ENCODE measurements at regions not wholly inside any gene's neighbourhood (a gene's known extent, or its start where the extent isn't known, plus 50 kb on each side); places are given as distances from the start of the nearest gene placed in this dataset.

DNA sequence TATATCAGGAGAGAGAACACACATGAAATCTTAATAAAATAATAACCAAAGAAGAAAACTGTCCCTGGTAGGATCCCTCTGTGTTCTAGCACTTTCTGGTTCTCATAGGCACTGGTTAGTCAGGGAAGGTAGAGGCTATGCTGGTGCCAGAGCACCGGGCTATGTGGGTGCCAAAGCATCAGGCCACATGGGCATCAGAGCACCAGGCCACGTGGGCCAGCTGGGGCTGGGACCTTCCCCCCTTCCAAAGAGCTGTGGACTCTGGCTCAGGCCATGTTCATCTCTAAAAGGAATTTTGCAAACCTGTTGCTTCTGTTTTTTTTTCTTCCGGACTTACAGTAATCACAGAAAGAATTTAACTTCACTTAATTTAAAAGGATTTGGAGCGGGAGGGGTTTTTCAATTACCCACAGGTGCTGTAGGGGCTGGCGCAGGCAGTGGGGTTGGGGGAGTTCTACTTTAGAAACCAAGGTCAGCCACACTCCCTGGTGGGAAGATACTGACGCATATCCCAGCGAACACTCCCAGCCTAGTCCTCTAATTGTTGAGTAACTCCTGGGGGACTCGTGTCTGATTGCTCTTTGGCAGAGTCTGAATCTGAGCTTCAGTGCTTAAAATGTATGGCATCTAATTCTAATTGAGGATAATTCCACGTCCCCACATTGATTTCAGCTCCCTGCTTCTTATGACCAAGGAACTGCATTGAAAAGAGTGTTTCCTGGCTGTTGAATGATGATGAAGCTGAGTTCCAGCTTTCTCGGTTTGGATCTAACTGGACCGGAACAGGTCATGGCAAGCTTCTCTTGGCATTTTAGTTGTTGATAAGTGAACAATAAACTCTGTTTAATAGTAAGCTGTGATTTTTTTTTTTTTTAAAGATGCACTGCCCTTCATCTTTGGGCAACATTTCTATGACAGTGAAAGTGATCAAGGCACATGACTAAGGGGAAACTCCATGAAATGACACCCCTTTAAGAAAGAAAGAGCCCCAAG, 110.7 kb upstream of the FZD8 start:
- TF ChIP-seq POLR2A (IDR thresholded peaks at IDR 0.05; ENCODE audit: low read depth, low read length): no peak
- no peak for TF ChIP-seq POLR2AphosphoS5 (IDR thresholded peaks at IDR 0.05; ENCODE audit: low read depth, low read length)
- no peak for TF ChIP-seq SPI1 (IDR thresholded peaks at IDR 0.05; ENCODE audit: low read depth, low read length)
- TF ChIP-seq TAF1 (IDR thresholded peaks at IDR 0.05; ENCODE audit: low read depth, low read length): no peak
- no peak for TF ChIP-seq PAX5 (IDR thresholded peaks at IDR 0.05; ENCODE audit: insufficient read depth, low read length, severe bottlenecking)
- no peak for TF ChIP-seq POU2F2 (IDR thresholded peaks at IDR 0.05; ENCODE audit: low read depth, low read length)

All from GM12891 (cell line).